H9 (cell line): ENCODE measurements at regions not wholly inside any gene's neighbourhood (a gene's known extent, or its start where the extent isn't known, plus 50 kb on each side); places are given as distances from the start of the nearest gene placed in this dataset.
"Not testable (repeated sequence)": the region's sequence is repeated elsewhere in the genome, so short reads cannot be mapped to it uniquely, and the experiment has no call there.

ENCODE experiments used
- DNase-seq: peaks from one replicate; pipeline ENCODE4 v3.0.0-alpha.2; 2017
- H2AFZ ChIP-seq: one replicate; pipeline ENCODE4 v1.6.1; 2013; ENCODE audit warnings: mild to moderate bottlenecking, low read length, control low read depth, moderate library complexity
- H2AK5ac ChIP-seq: 2 replicates; pipeline ENCODE4 v1.6.1; 2013; ENCODE audit warnings: low read length, control low read depth, mixed read lengths; ENCODE audit not compliant: insufficient read length
- H2BK120ac ChIP-seq: one replicate; pipeline ENCODE4 v1.6.1; 2013; ENCODE audit warnings: low read depth, mild to moderate bottlenecking, low read length, control low read depth, inconsistent platforms; ENCODE audit not compliant: poor library complexity, severe bottlenecking
- H2BK12ac ChIP-seq: 2 replicates; pipeline ENCODE4 v1.6.1; 2013; ENCODE audit warnings: low read length, control low read depth, mixed read lengths, low read depth; ENCODE audit not compliant: insufficient read length
- H2BK15ac ChIP-seq: 2 replicates; pipeline ENCODE4 v1.6.1; 2013; ENCODE audit warnings: low read depth, low read length, control low read depth
- H2BK20ac ChIP-seq: one replicate; pipeline ENCODE4 v1.6.1; 2013; ENCODE audit warnings: low read depth, mild to moderate bottlenecking, low read length, control low read depth, inconsistent platforms; ENCODE audit not compliant: poor library complexity, severe bottlenecking
- H2BK5ac ChIP-seq: 2 replicates; pipeline ENCODE4 v1.6.1; 2013; ENCODE audit warnings: low read length, control low read depth, mixed read lengths; ENCODE audit not compliant: insufficient read length
- H3K14ac ChIP-seq: 2 replicates; pipeline ENCODE4 v1.6.1; 2013; ENCODE audit warnings: low read length, control low read depth; ENCODE audit not compliant: insufficient read depth
- H3K18ac ChIP-seq: 2 replicates; pipeline ENCODE4 v1.6.1; 2013; ENCODE audit warnings: low read depth, mild to moderate bottlenecking, mixed read lengths, low read length, control low read depth; ENCODE audit not compliant: insufficient read length
- H3K23ac ChIP-seq: 2 replicates; pipeline ENCODE4 v1.6.1; 2013; ENCODE audit warnings: low read length, control low read depth, mixed read lengths, low read depth; ENCODE audit not compliant: insufficient read length
- H3K23me2 ChIP-seq: 2 replicates; pipeline ENCODE4 v1.6.1; 2013; ENCODE audit warnings: low read depth, mild to moderate bottlenecking, mixed read lengths, low read length, control low read depth; ENCODE audit not compliant: insufficient read length, poor library complexity, severe bottlenecking
- H3K27ac ChIP-seq: 2 replicates; pipeline ENCODE4 v1.5.1; 2013; ENCODE audit warnings: low read length, control low read depth, mixed read lengths, low read depth; ENCODE audit not compliant: insufficient read length
- H3K27me3 ChIP-seq: 2 replicates; pipeline ENCODE4 v1.6.1; 2013; ENCODE audit warnings: low read length, control low read depth, inconsistent platforms; ENCODE audit not compliant: insufficient read depth
- H3K4ac ChIP-seq: 2 replicates; pipeline ENCODE4 v1.6.1; 2013; ENCODE audit warnings: low read depth, mild to moderate bottlenecking, control low read depth, inconsistent platforms, low read length, moderate library complexity
- H3K4me1 ChIP-seq: 2 replicates; pipeline ENCODE4 v1.6.1; 2013; ENCODE audit warnings: low read length, control low read depth, inconsistent platforms; ENCODE audit not compliant: insufficient read depth
- H3K4me2 ChIP-seq: 2 replicates; pipeline ENCODE4 v1.6.1; 2013; ENCODE audit warnings: low read length, control low read depth, mixed read lengths; ENCODE audit not compliant: insufficient read length, insufficient read depth
- H3K56ac ChIP-seq: 2 replicates; pipeline ENCODE4 v1.6.1; 2013; ENCODE audit warnings: low read depth, mild to moderate bottlenecking, mixed read lengths, low read length, control low read depth; ENCODE audit not compliant: insufficient read length
- H3K79me1 ChIP-seq: 2 replicates; pipeline ENCODE4 v1.6.1; 2013; ENCODE audit warnings: low read depth, mild to moderate bottlenecking, moderate library complexity, low read length, control low read depth, inconsistent platforms; ENCODE audit not compliant: insufficient read depth, poor library complexity, severe bottlenecking
- H3K79me2 ChIP-seq: 2 replicates; pipeline ENCODE4 v1.6.1; 2013; ENCODE audit warnings: low read length, control low read depth, inconsistent platforms; ENCODE audit not compliant: insufficient read depth
- H3K9ac ChIP-seq: 2 replicates; pipeline ENCODE4 v1.6.1; 2013; ENCODE audit warnings: low read length, control low read depth, mixed read lengths; ENCODE audit not compliant: insufficient read length; ENCODE audit errors: extremely low read depth
- H3K9me3 ChIP-seq: one replicate; pipeline ENCODE4 v1.6.1; 2013; ENCODE audit warnings: low read depth, low read length, inconsistent platforms; ENCODE audit not compliant: control insufficient read depth
- H3T11ph ChIP-seq: one replicate; pipeline ENCODE4 v1.6.1; 2013; ENCODE audit warnings: mild to moderate bottlenecking, low read length, control low read depth, inconsistent platforms
- H4K20me1 ChIP-seq: one replicate; pipeline ENCODE4 v1.6.1; 2013; ENCODE audit not compliant: control insufficient read depth, insufficient read length, insufficient read depth
- H4K5ac ChIP-seq: 2 replicates; pipeline ENCODE4 v1.6.1; 2013; ENCODE audit warnings: low read depth, mild to moderate bottlenecking, mixed read lengths, low read length, control low read depth; ENCODE audit not compliant: insufficient read length
- H4K8ac ChIP-seq: replicated peaks from 2 replicates; pipeline ENCODE4 v1.6.1; 2013; ENCODE audit warnings: low read length, control low read depth, mixed read lengths, low read depth; ENCODE audit not compliant: insufficient read length
- H4K91ac ChIP-seq: 2 replicates; pipeline ENCODE4 v1.6.1; 2013; ENCODE audit warnings: low read depth, mild to moderate bottlenecking, moderate library complexity, mixed read lengths, low read length, control low read depth; ENCODE audit not compliant: insufficient read length
- H3K27ac Mint-ChIP-seq, 3 experiments: 2 replicates in 2 of 3; 3 replicates in 1 of 3; pipeline ENCODE4 v1.8.0; 2020 to 2021; ENCODE audit warnings: mixed read lengths in 3 of 3, mild to moderate bottlenecking in 1 of 3, moderate library complexity in 1 of 3
- H3K27me3 Mint-ChIP-seq: 2 replicates; pipeline ENCODE4 v1.8.0; 2021; ENCODE audit warnings: low read depth, mild to moderate bottlenecking, moderate library complexity, mixed read lengths
- H3K36me3 Mint-ChIP-seq, 3 experiments: 2 replicates in 2 of 3; 3 replicates in 1 of 3; pipeline ENCODE4 v1.8.0; 2020 to 2021; ENCODE audit warnings: low read depth in 3 of 3, mixed read lengths in 3 of 3; ENCODE audit not compliant: insufficient read depth in 1 of 3
- H3K4me1 Mint-ChIP-seq, 2 experiments: 2 replicates each; pipeline ENCODE4 v1.8.0; 2020; ENCODE audit warnings: mixed read lengths in 2 of 2
- H3K4me3 Mint-ChIP-seq, 2 experiments: 2 replicates in 1 of 2; 3 replicates in 1 of 2; pipeline ENCODE4 v1.8.0; 2020 to 2021; ENCODE audit warnings: mild to moderate bottlenecking in 2 of 2, mixed read lengths in 2 of 2, moderate library complexity in 1 of 2
- H3K9me3 Mint-ChIP-seq, 2 experiments: 2 replicates in 1 of 2; 3 replicates in 1 of 2; pipeline ENCODE4 v1.8.0; 2020; ENCODE audit warnings: mild to moderate bottlenecking in 2 of 2, mixed read lengths in 2 of 2, moderate library complexity in 1 of 2
- CTCF ChIP-seq: fragments of 200-600 bp; sonication (generic); conservative IDR thresholded peaks from 3 replicates; pipeline ENCODE4 v1.8.0; 2021; ENCODE audit warnings: antibody characterized with exemption, mild to moderate bottlenecking
- WGBS: extraction: QIAGEN DNeasy Blood & Tissue Kit; methylation state at CpG from one replicate; pipeline ENCODE4 v1.1.7; 2013; ENCODE audit warnings: missing lambda C conversion rate, low lambda C conversion rate, mixed read lengths; ENCODE audit not compliant: insufficient read length; ENCODE audit errors: extremely low coverage; 5-methylcytosine and 5-hydroxymethylcytosine counted together

- Histone ChIP-seq H3K4ac (no peak overlapping the region), H2AFZ (no peak overlapping the region), H2BK5ac (no peak overlapping the region), H3K14ac (no peak overlapping the region), H3K27ac (no peak overlapping the region), H2AK5ac (no peak overlapping the region), H2BK15ac (no peak overlapping the region), H3K79me2 (no peaks in the 10 kb centered on the region), H3K4me1 (no peaks in the 10 kb centered on the region), H3T11ph (no peak overlapping the region), H3K9me3 (no peaks in the 10 kb centered on the region), H2BK120ac (no peak overlapping the region), H3K79me1 (no peaks in the 10 kb centered on the region), H3K23me2 (no peaks in the 10 kb centered on the region), H4K20me1 (no peaks in the 10 kb centered on the region), H3K9ac (no peak overlapping the region), H3K23ac (no peak overlapping the region), H4K5ac (no peak overlapping the region), H2BK20ac (no peak overlapping the region), H4K8ac (no peak overlapping the region), H3K27me3 (no peaks in the 10 kb centered on the region), H3K4me2 (no peak overlapping the region), H3K56ac (no peak overlapping the region), H2BK12ac (no peak overlapping the region), H3K18ac (no peak overlapping the region), H4K91ac (no peak overlapping the region)
- Mint-ChIP-seq H3K9me3 (peaks cover 2 to 20% of the 10 kb centered on the region in 2 experiments; a peak in 3 of 5 replicates), H3K4me3 (no peak overlapping the region), H3K27me3 (no peaks in the 10 kb centered on the region), H3K27ac (no peak overlapping the region), H3K36me3 (no peaks in the 10 kb centered on the region; a peak in 1 of 7 replicates), H3K4me1 (no peaks in the 10 kb centered on the region)
- no peak for TF ChIP-seq CTCF
- WGBS = no CpG with 5 or more reads among the region's 32 CpGs
- DNase-seq = no peak
Measured at GRCh38 chr2:131966256-131966655, 195.5 kb downstream of the ANKRD30BL start.

- not testable (repeated sequence) for H3K36me3 Mint-ChIP-seq, H3K9me3 Mint-ChIP-seq, H3K27me3 Mint-ChIP-seq, H3T11ph ChIP-seq, H3K4ac ChIP-seq, H3K79me1 ChIP-seq, H2BK12ac ChIP-seq, H3K4me1 Mint-ChIP-seq, H3K27ac ChIP-seq, H2AFZ ChIP-seq, H3K79me2 ChIP-seq, H3K18ac ChIP-seq, H2BK15ac ChIP-seq, H3K4me1 ChIP-seq, H3K27me3 ChIP-seq, H2BK120ac ChIP-seq, H3K23me2 ChIP-seq, H3K4me3 Mint-ChIP-seq, H2AK5ac ChIP-seq, DNase-seq, H4K8ac ChIP-seq, H2BK20ac ChIP-seq, H3K9ac ChIP-seq, H4K20me1 ChIP-seq, H3K27ac Mint-ChIP-seq, H2BK5ac ChIP-seq, H3K23ac ChIP-seq, H3K56ac ChIP-seq, H3K9me3 ChIP-seq, H4K5ac ChIP-seq, H3K14ac ChIP-seq, H4K91ac ChIP-seq, H3K4me2 ChIP-seq
- WGBS = no CpG with 5 or more reads among the region's 2 CpGs
Measured at GRCh38 chr2:131958019-131958609, 203.6 kb downstream of the ANKRD30BL start.
